H1 (cell line): ENCODE measurements at regions not wholly inside any gene's neighbourhood (a gene's known extent, or its start where the extent isn't known, plus 50 kb on each side); places are given as distances from the start of the nearest gene placed in this dataset.

ENCODE experiments used
- BRCA1 ChIP-seq: IDR thresholded peaks from 2 replicates; pipeline ENCODE4 v1.6.1; 2012; ENCODE audit warnings: low read depth, low read length, improper control_type of control experiment
- CEBPB ChIP-seq: IDR thresholded peaks from 2 replicates; pipeline ENCODE4 v1.6.1; 2012; ENCODE audit warnings: low read depth, low read length
- CHD1 ChIP-seq: IDR thresholded peaks from 2 replicates; pipeline ENCODE4 v1.6.1; 2012; ENCODE audit warnings: low read depth, low read length, improper control_type of control experiment
- EGR1 ChIP-seq: IDR thresholded peaks from 2 replicates; pipeline ENCODE4 v1.6.1; 2011; ENCODE audit warnings: low read depth, low read length, borderline replicate concordance
- HDAC6 ChIP-seq: IDR thresholded peaks from one replicate; pipeline ENCODE4 v1.7.1; 2012; ENCODE audit warnings: low read depth, mild to moderate bottlenecking, inconsistent platforms, low read length, moderate library complexity
- NANOG ChIP-seq: IDR thresholded peaks from 2 replicates; pipeline ENCODE4 v1.6.1; 2011; ENCODE audit warnings: low read length, low read depth, mild to moderate bottlenecking, inconsistent platforms; ENCODE audit not compliant: insufficient read depth, poor library complexity, severe bottlenecking
- SRF ChIP-seq: IDR thresholded peaks from 2 replicates; pipeline ENCODE4 v1.6.1; 2011; ENCODE audit warnings: mild to moderate bottlenecking, low read depth, low read length, moderate library complexity
- TF ChIP-seq, protein P1 (sequence below): IDR thresholded peaks from 2 replicates; pipeline ENCODE4 v1.6.1; 2011; ENCODE audit warnings: low read depth, mild to moderate bottlenecking, low read length; ENCODE audit not compliant: insufficient read depth

DNA sequence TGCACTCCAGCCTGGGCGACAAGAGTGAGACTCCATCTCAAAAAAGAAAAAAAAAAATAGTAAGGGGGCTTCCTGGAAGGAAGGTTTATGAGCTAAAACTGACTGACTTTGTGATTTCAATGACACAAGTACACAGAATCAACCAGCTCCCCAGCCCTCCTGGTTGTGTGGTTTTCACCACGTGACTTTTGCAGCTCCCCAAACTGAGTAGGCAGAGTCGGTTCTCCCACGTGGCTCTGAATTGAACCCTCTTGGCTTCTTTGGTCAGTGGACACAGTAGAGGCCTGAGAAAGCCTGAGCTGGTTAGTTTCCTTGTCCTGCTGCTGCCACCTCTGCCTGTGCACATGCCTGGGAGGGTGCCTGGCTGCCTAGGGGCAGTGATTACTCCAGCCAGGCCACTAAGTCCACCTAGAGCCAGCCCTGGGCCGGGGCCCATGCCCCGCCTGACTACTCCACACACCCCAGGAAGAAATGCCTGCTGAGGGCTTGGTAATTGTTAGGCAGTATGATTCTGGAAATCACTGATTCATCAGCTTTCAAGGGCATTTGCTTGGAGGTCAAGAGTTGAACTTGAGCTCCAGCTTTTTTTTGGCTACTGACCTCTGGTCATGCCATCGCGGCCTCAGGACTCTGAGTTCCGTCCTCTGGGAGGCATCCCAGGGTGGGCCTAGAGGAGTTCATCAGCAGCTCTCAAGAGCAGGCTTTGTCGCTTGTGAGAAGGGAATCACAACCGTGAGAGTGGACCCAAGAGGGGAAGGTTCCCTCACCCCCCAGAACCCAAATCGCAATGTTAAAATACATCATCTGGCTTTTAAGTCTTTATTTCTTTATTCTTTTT lies 431.9 kb upstream of the HS6ST1 start (continued):
- TF ChIP-seq BRCA1 = no peak
- TF ChIP-seq CEBPB = no peak
- TF ChIP-seq CHD1 = no peak
- TF ChIP-seq HDAC6 = no peak
- TF ChIP-seq SRF = no peak
- TF ChIP-seq EGR1 = no peak
- no peak for TF ChIP-seq NANOG
- TF ChIP-seq, protein P1, sequence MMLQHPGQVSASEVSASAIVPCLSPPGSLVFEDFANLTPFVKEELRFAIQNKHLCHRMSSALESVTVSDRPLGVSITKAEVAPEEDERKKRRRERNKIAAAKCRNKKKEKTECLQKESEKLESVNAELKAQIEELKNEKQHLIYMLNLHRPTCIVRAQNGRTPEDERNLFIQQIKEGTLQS = no peak
